Panc1 (cell line): ENCODE measurements at regions not wholly inside any gene's neighbourhood (a gene's known extent, or its start where the extent isn't known, plus 50 kb on each side); places are given as distances from the start of the nearest gene placed in this dataset.

Source experiments
- ATAC-seq: fragments of 200-7000 bp; cut with Tn5 transposase; 2 replicates; pipeline ENCODE4 v1.9.1; 2020; ENCODE audit warnings: mild to moderate bottlenecking, moderate library complexity
- BruUV-seq: library from RNA; stranded (reverse); fragments of 400-500 nt; replicated peaks from 2 replicates; lab custom pipeline; 2021; lab: Mats Ljungman, UMichigan
- CTCF ChIA-PET: fragments of 300-600 bp; sonication (Branson Sonifier 250); formaldehyde crosslinking; loops from one replicate; lab custom pipeline; 2022; ENCODE audit warnings: antibody characterized with exemption; lab: Charles Lee
- POLR2A ChIA-PET: fragments of 300-600 bp; sonication (Branson Sonifier 250); formaldehyde crosslinking; loops from one replicate; lab custom pipeline; 2022; ENCODE audit warnings: antibody characterized with exemption; lab: Charles Lee
- DNase-seq: peaks from one replicate; pipeline ENCODE4 v3.0.0-alpha.2; 2010; ENCODE audit warnings: low read depth, low spot score
- H3K27ac ChIP-seq: 2 replicates; pipeline ENCODE4 v1.5.1; 2011; ENCODE audit warnings: mild to moderate bottlenecking, low read length, inconsistent platforms
- H3K27me3 ChIP-seq: fragments of 200-500 bp; sonication (Bioruptor generic); 2 replicates; pipeline ENCODE4 v1.6.0; 2014; ENCODE audit warnings: low read length, inconsistent platforms; ENCODE audit not compliant: control insufficient read depth, insufficient read depth
- H3K36me3 ChIP-seq: fragments of 200-500 bp; sonication (Bioruptor generic); 2 replicates; pipeline ENCODE4 v1.5.1; 2014; ENCODE audit warnings: inconsistent platforms, mild to moderate bottlenecking, low read length, moderate library complexity; ENCODE audit not compliant: control insufficient read depth, insufficient read depth
- H3K4me1 ChIP-seq: 2 replicates; pipeline ENCODE4 v1.5.1; 2011; ENCODE audit warnings: inconsistent platforms, mild to moderate bottlenecking, low read length, moderate library complexity; ENCODE audit not compliant: control insufficient read depth, insufficient read depth
- H3K4me3 ChIP-seq, 2 experiments: 2 replicates each; pipeline ENCODE4 v1.5.1; 2011 to 2012; ENCODE audit warnings: low read depth in 2 of 2, low read length in 2 of 2, mild to moderate bottlenecking in 2 of 2, inconsistent platforms in 1 of 2, moderate library complexity in 1 of 2
- H3K9me3 ChIP-seq: fragments of 200-500 bp; sonication (Bioruptor generic); 2 replicates; pipeline ENCODE4 v1.5.1; 2014; ENCODE audit warnings: low read depth, mild to moderate bottlenecking, inconsistent platforms, low read length, moderate library complexity; ENCODE audit not compliant: control insufficient read depth, insufficient read depth
- CTCF ChIP-seq: fragments of 450-650 bp; IDR thresholded peaks from 2 replicates; pipeline ENCODE4 v1.5.1; 2017; ENCODE audit warnings: mild to moderate bottlenecking
- POLR2AphosphoS5 ChIP-seq: IDR thresholded peaks from 2 replicates; pipeline ENCODE4 v1.6.1; 2012; ENCODE audit warnings: mild to moderate bottlenecking, low read depth, low read length, moderate library complexity
- REST ChIP-seq, 2 experiments: IDR thresholded peaks; 2 replicates each; pipeline ENCODE4 v1.6.1; 2011 to 2012; ENCODE audit warnings: low read depth in 2 of 2, control low read depth in 1 of 2, low read length in 1 of 2, mild to moderate bottlenecking in 1 of 2, moderate library complexity in 1 of 2; ENCODE audit not compliant: insufficient read depth in 1 of 2
- SIN3A ChIP-seq: IDR thresholded peaks from 2 replicates; pipeline ENCODE4 v1.6.1; 2012; ENCODE audit warnings: low read depth, mild to moderate bottlenecking, low read length, moderate library complexity, borderline replicate concordance; ENCODE audit not compliant: insufficient read depth
- TCF7L2 ChIP-seq: IDR thresholded peaks from 2 replicates; pipeline ENCODE4 v1.6.1; 2011; ENCODE audit warnings: mild to moderate bottlenecking, low read depth, low read length, inconsistent platforms
- in situ Hi-C: cut with HindIII; loops from 2 replicates; pipeline ENCODE4 v1.10.0; 2016; ENCODE audit warnings: low sequenced_read_pairs, low pct_unique_long_range_greater_than_20kb
- intact Hi-C: fragments of 100-400 bp; cut with micrococcal nuclease; formaldehyde crosslinking; loops from one replicate; pipeline ENCODE4 v1.10.0; 2022; ENCODE audit not compliant: unreplicated experiment

GRCh38 chr1:238642231-238642630 is 744.1 kb upstream of the CHRM3 start:
- CTCF ChIA-PET: no interaction called here
- no TSS peak for BruUV-seq
- intact Hi-C loops: no loop called here

GRCh38 chr1:238639861-238640260 is 746.5 kb upstream of the CHRM3 start:
- intact Hi-C loops (no loop called here), in situ Hi-C loops (no loop called here)
- POLR2A ChIA-PET: no interaction called here
- Histone ChIP-seq H3K4me3 (no peak overlapping the region), H3K27me3 (no peaks in the 10 kb centered on the region), H3K27ac (no peak overlapping the region), H3K36me3 (no peaks in the 10 kb centered on the region), H3K4me1 (no peaks in the 10 kb centered on the region), H3K9me3 (no peaks in the 10 kb centered on the region)
- DNase-seq (no peak), ATAC-seq (no peak)
- BruUV-seq: no TSS peak
- TF ChIP-seq REST (IDR thresholded peaks at IDR 0.05; ENCODE audit: insufficient read depth in 1 of 2, low read depth in 2 of 2, low read length in 1 of 2) (no peak), TCF7L2 (no peak), CTCF (no peak), SIN3A (no peak), POLR2AphosphoS5 (no peak)
- CTCF ChIA-PET: no interaction called here

More at GRCh38 chr1:238642231-238642630, 744.1 kb upstream of the CHRM3 start:
- Histone ChIP-seq H3K36me3 (no peaks in the 10 kb centered on the region), H3K4me1 (no peaks in the 10 kb centered on the region), H3K9me3 (no peaks in the 10 kb centered on the region), H3K27me3 (no peaks in the 10 kb centered on the region), H3K4me3 (no peak overlapping the region), H3K27ac (no peak overlapping the region)
- no peak for TF ChIP-seq TCF7L2
- TF ChIP-seq POLR2AphosphoS5: no peak
- TF ChIP-seq REST (IDR thresholded peaks at IDR 0.05; ENCODE audit: insufficient read depth in 1 of 2, low read depth in 2 of 2, low read length in 1 of 2): no peak
- no peak for TF ChIP-seq CTCF
- TF ChIP-seq SIN3A: no peak
- in situ Hi-C loops: no loop called here
- POLR2A ChIA-PET: no interaction called here
- DNase-seq (no peak), ATAC-seq (no peak)
